Coronary artery (tissue), 2 donors: ENCODE measurements at regions not wholly inside any gene's neighbourhood (a gene's known extent, or its start where the extent isn't known, plus 50 kb on each side); places are given as distances from the start of the nearest gene placed in this dataset.

Source experiments
- DNase-seq: peaks from one replicate; pipeline ENCODE4 v3.0.0-alpha.2; 2017; ENCODE audit warnings: low spot score
- H3K27ac ChIP-seq, 2 donors: fragments of 200-600 bp; sonication (generic); one replicate each; pipeline ENCODE4 v1.5.1; 2016 to 2019
- H3K4me3 ChIP-seq: fragments of 200-600 bp; sonication (generic); 2 replicates; pipeline ENCODE4 v1.5.1; 2016; ENCODE audit warnings: mild to moderate bottlenecking, moderate library complexity
- TF ChIP-seq, protein P1 (sequence below): fragments of 200-600 bp; sonication (generic); IDR thresholded peaks from one replicate; pipeline ENCODE4 v1.5.1; 2019; ENCODE audit warnings: antibody characterized with exemption

DNA sequence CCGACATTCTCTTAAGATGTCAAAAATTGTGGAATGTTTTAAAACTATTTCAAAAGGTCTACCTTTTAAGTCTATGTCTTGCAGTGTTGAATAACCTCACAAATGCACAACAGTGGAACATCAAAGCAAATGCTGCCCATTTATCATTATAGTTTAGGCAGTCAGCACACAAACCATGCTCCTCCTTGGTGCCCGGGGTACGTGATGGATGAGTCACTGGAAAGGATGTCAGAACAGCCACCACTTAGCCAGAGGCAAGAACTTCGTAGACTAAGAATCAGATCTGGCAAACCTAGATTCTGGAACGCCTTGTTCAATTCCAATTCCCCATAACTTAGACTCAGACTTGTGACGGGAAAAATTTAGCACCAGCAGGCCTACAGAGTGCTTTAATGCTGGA is 343.6 kb downstream of the FGF9 start:
- peak overlapping the region in 1 of 2 donors; percentile 3 for H3K27ac ChIP-seq
- TF ChIP-seq, protein P1, sequence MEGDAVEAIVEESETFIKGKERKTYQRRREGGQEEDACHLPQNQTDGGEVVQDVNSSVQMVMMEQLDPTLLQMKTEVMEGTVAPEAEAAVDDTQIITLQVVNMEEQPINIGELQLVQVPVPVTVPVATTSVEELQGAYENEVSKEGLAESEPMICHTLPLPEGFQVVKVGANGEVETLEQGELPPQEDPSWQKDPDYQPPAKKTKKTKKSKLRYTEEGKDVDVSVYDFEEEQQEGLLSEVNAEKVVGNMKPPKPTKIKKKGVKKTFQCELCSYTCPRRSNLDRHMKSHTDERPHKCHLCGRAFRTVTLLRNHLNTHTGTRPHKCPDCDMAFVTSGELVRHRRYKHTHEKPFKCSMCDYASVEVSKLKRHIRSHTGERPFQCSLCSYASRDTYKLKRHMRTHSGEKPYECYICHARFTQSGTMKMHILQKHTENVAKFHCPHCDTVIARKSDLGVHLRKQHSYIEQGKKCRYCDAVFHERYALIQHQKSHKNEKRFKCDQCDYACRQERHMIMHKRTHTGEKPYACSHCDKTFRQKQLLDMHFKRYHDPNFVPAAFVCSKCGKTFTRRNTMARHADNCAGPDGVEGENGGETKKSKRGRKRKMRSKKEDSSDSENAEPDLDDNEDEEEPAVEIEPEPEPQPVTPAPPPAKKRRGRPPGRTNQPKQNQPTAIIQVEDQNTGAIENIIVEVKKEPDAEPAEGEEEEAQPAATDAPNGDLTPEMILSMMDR: no peak
- H3K4me3 ChIP-seq: no peak overlapping the region
- no peak for DNase-seq

DNA sequence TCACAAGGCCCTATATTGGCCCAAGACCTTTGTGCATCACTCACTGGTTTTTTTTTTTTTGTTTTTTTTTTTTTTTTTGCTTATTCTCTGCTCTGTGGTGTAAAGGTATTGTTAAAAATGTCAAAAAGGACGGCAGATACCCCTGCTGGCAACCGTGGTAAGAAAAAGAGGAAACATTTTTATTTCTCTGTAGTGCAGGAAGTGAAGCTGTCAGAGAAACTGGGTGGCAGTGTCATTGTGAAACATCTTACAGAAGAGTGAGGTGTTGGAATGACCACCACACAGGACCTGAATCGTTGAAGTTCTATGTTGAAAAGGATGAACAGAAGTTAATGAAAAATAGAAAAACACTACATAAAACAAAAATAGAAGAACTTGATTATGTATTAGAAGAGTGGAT is 346.4 kb downstream of the FGF9 start:
- H3K27ac ChIP-seq: no peak overlapping the region
- TF ChIP-seq, protein P1: no peak
- no peak for DNase-seq
- H3K4me3 ChIP-seq: no peak overlapping the region

DNA sequence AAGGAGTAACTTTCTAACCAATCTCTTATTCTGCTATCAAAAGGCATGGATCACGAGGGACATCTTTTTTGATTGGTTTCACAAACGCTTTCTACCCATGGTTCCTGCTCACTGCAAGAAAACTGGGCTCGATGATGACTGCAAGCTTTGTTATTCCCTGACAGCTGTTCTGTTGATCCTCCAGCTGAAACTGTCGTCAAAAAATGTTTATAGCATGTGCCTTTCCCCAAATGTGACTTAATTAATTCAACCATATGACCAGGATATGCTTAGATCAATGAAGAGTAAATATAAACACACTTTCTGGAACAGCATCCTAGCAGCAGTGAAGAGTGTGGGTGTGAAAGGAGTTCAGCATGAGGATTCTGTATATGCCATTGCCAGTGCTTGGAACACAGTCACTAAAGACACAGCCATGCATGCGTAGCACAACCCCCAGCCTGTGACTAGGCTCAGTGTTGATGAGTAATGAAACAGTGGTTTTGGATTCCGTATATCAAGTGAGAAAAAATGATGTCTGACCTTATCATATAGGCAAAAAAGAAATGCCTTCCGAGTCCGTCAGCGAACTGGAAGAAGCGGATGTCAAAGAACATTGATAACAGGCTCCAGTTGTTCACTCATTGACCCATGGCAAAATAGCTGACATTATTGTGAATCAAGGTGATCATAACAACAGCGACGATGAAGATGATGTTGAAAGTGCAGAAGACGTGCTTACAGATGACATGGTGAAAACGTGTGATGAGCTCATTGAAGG is 347.4 kb downstream of the FGF9 start:
- H3K27ac ChIP-seq: no peak overlapping the region
- no peak for DNase-seq
- TF ChIP-seq, protein P1: no peak
- H3K4me3 ChIP-seq: no peak overlapping the region

DNA sequence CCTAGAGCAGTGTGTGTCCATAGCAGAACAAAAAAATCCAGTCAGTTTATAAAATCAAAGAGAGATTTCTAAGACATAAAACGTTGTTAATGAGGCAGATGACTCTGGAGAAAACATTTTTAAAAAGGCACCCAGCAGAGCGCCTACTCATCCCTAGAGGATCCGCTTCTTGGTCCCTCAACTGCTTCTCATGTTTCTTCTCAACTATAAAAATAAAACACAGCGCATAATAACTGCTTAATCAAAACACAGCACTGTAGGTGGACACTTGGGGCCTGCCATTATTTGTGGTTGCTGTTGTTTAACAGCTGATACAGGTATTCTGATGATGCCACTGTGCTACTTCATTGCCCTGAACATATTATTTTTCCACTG is 347.9 kb downstream of the FGF9 start:
- TF ChIP-seq, protein P1: no peak
- no peak overlapping the region for H3K4me3 ChIP-seq
- no peak for DNase-seq

DNA sequence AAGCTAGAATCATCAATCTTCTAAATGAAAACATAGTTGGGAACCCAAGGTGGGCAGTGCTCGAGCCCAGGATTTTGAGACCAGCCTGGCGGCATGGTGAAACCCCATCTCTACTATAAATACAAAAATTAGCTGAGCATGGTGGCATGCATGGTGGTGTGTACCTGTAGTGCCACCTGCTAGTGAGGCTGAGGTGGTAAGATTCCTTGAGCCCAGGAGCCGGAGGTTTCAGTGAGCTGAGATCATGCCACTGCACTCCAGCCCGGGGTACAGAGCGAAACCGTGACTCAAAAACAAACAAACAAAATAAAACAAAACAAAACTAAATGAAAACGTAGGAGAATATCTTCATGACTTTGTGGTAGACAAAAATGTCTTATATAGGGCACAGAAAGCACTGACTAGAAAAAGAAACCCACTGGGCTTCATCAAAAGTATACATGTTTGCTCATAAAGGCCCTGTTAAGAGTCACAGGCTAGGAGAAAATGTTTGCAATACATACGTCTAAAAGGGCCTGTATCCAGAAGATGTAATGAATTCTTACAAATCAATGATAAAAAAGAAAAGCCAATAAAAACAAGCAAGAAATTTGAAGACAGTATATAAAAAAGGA is 353.6 kb downstream of the FGF9 start:
- H3K27ac ChIP-seq: no peak overlapping the region
- TF ChIP-seq, protein P1: no peak
- no peak for DNase-seq

More for the DNA sequence above, 347.9 kb downstream of the FGF9 start:
- H3K27ac ChIP-seq: no peak overlapping the region

DNA sequence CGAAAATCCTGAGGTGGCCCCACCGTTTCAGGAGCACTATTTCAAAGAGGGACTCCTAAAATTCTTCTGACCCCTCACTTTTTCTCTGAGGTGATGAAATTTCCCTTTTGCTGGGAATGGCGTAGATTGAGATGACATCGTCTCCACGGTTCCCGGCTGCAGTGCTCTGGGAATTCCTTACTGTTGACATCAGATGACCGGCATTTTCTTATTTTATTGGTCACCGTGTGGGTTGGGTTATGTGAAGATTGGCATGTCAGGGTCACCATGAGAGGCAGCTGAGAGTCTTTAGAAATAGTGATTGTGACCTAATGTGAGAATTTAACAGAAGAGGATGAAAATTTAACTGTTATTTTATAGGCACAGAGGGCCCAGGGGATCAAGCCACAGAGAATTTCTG is 356.7 kb downstream of the FGF9 start:
- TF ChIP-seq, protein P1: no peak
- DNase-seq: no peak
- Histone ChIP-seq H3K27ac (no peak overlapping the region), H3K4me3 (no peak overlapping the region)

More for the DNA sequence above, 353.6 kb downstream of the FGF9 start:
- no peak overlapping the region for H3K4me3 ChIP-seq

DNA sequence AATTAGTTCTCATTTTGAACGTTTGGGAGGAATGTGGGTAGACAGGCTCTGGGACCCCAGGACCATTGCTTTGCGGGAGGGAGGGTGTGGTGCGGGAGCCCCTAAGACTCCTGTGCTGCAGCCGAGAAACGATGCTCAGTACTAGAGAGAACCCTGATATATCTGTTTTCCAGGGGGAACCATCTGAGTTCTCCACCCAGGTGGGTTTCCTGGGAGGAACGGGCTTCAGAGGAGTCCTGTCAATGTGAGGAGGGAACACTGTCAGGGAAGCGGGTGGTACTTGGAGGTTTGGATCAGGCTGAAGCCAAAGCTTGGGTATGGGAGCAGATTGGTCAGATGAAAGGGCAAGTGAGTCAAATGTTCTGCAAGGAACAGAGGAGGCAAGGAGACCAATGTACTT is 358.0 kb downstream of the FGF9 start:
- TF ChIP-seq, protein P1: no peak
- no peak for DNase-seq
- H3K4me3 ChIP-seq: no peak overlapping the region
- H3K27ac ChIP-seq: no peak overlapping the region
